ENCODE measurements at regions not wholly inside any gene's neighbourhood (a gene's known extent, or its start where the extent isn't known, plus 50 kb on each side); places are given as distances from the start of the nearest gene placed in this dataset.

DNA sequence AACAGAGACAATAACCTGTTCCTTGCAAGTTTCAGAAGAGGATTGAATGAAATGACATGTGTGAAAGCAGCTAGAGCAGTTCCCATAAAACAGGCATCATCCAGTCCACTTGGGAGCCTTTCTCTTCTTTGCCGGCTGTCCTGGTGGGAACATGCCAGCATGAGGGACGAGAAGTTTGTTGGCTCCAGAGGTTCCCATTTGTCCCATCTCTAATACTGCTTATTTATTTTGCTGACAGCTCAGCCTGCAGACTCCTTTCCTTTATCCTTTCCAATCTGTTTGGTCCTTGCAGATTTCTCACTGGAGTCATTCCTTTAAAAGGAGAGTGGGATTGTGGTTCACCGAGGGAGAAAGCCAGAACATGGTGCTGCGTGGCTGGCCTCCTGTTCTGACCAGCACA, 321.5 kb upstream of the CLINT1 start:
- Histone ChIP-seq H3K79me1 (replicated peaks; ENCODE audit: low read length, poor library complexity, severe bottlenecking) (no peaks in the 10 kb centered on the region), H3K18ac (ENCODE audit: low read depth in 1 of 2, low read length in 2 of 2) (no peak overlapping the region), H4K91ac (ENCODE audit: low read length) (no peak overlapping the region), H3K14ac (ENCODE audit: low read length in 2 of 2) (no peak overlapping the region), H2AFZ (ENCODE audit: low read depth, low read length) (no peak overlapping the region), H3K27me3 (ENCODE audit: control insufficient read depth in 1 of 2, insufficient read depth in 1 of 2, low read length in 2 of 2) (peaks cover 0 to 4% of the 10 kb centered on the region in 2 experiments), H2BK5ac (ENCODE audit: low read depth, low read length, poor library complexity, severe bottlenecking) (no peak overlapping the region), H3K4me1 (ENCODE audit: control insufficient read depth, insufficient read depth, low read depth, low read length) (peaks cover 8% of the 10 kb centered on the region), H3K9me3 (ENCODE audit: control insufficient read depth, low read length) (no peaks in the 10 kb centered on the region), H4K8ac (ENCODE audit: low read length) (no peak overlapping the region), H3K4me3 (ENCODE audit: insufficient read depth in 1 of 2, low read depth in 1 of 2, low read length in 2 of 2) (no peak overlapping the region), H3K4ac (ENCODE audit: low read depth in 1 of 2, low read length in 2 of 2) (no peak overlapping the region), H2BK12ac (ENCODE audit: low read length in 2 of 2) (no peak overlapping the region), H3K36me3 (ENCODE audit: control insufficient read depth in 1 of 2, insufficient read depth in 2 of 2, low read depth in 1 of 2, low read length in 2 of 2) (no peaks in the 10 kb centered on the region), H3K27ac (ENCODE audit: low read length, poor library complexity, severe bottlenecking) (no peak overlapping the region), H3K23ac (ENCODE audit: low read length in 2 of 2) (no peak overlapping the region), H2BK15ac (ENCODE audit: low read depth, poor library complexity, severe bottlenecking) (no peak overlapping the region), H3K4me2 (ENCODE audit: low read length, poor library complexity, severe bottlenecking) (no peak overlapping the region), H3K9ac (ENCODE audit: low read length) (no peak overlapping the region), H2AK5ac (ENCODE audit: low read length, severe bottlenecking) (no peak overlapping the region), H2BK120ac (ENCODE audit: low read depth, low read length) (no peak overlapping the region)
- 85% methylated on average over 4 of the region's 4 CpGs for WGBS
- DNase-seq, result no peak

DNA sequence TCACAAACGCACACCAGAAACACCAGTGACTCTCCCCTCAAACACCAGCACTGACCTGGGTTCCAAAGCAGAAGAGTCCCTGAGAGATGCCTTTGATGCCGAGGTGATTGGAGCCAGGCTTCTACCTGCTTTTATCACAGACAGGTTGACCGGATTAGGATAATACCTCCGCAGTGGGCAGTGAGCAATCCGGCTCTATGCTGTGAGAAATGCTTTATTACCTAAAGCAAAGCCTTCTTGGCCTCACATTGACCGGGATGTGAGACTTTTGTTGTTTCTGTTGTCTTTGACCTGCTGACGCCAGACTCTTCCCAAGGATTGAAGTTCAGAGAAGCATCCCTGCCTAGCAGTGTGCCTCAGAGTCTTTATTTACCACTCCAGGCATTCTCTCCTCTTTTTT, 320.3 kb upstream of the CLINT1 start:
- Histone ChIP-seq H3K4me3 (ENCODE audit: insufficient read depth in 1 of 2, low read depth in 1 of 2, low read length in 2 of 2) (no peak overlapping the region), H2AK5ac (ENCODE audit: low read length, severe bottlenecking) (no peak overlapping the region), H2BK5ac (ENCODE audit: low read depth, low read length, poor library complexity, severe bottlenecking) (no peak overlapping the region), H3K4ac (ENCODE audit: low read depth in 1 of 2, low read length in 2 of 2) (no peak overlapping the region), H3K36me3 (ENCODE audit: control insufficient read depth in 1 of 2, insufficient read depth in 2 of 2, low read depth in 1 of 2, low read length in 2 of 2) (no peaks in the 10 kb centered on the region), H3K14ac (ENCODE audit: low read length in 2 of 2) (no peak overlapping the region), H2BK12ac (ENCODE audit: low read length in 2 of 2) (no peak overlapping the region), H3K27me3 (ENCODE audit: control insufficient read depth in 1 of 2, insufficient read depth in 1 of 2, low read length in 2 of 2) (peaks cover 0 to 4% of the 10 kb centered on the region in 2 experiments), H3K23ac (ENCODE audit: low read length in 2 of 2) (no peak overlapping the region), H3K4me2 (ENCODE audit: low read length, poor library complexity, severe bottlenecking) (no peak overlapping the region), H4K8ac (ENCODE audit: low read length) (no peak overlapping the region), H3K27ac (ENCODE audit: low read length, poor library complexity, severe bottlenecking) (no peak overlapping the region), H3K9me3 (ENCODE audit: control insufficient read depth, low read length) (no peaks in the 10 kb centered on the region), H2AFZ (ENCODE audit: low read depth, low read length) (no peak overlapping the region), H3K9ac (ENCODE audit: low read length) (no peak overlapping the region), H2BK120ac (ENCODE audit: low read depth, low read length) (no peak overlapping the region), H3K18ac (ENCODE audit: low read depth in 1 of 2, low read length in 2 of 2) (no peak overlapping the region), H2BK15ac (ENCODE audit: low read depth, poor library complexity, severe bottlenecking) (no peak overlapping the region), H3K79me1 (replicated peaks; ENCODE audit: low read length, poor library complexity, severe bottlenecking) (no peaks in the 10 kb centered on the region), H4K91ac (ENCODE audit: low read length) (no peak overlapping the region), H3K4me1 (ENCODE audit: control insufficient read depth, insufficient read depth, low read depth, low read length) (peaks cover 8% of the 10 kb centered on the region)
- DNase-seq, result no peak
- 83% methylated on average over 7 of the region's 7 CpGs for WGBS

DNA sequence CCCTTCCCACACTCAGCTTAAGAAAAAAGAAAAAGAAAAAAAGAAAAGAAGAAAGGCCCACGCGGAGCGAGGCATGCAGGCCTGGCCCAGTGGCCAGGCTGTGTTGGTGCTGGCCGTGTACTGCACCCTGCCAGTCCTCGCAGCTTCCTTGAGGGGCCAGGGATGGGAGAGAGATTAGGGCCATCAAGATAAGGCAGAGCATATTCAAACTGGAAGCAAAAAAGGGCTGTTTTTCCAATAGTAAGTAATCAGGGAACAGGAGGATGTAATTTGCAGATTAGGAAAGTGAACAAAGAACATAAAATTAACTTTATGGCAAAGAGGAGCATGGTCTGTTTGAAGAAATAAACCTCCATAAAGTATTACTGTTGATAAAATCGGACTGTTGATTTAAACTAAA, 319.6 kb upstream of the CLINT1 start:
- no peak overlapping the region for H3K4me3 ChIP-seq (ENCODE audit: insufficient read depth in 1 of 2, low read depth in 1 of 2, low read length in 2 of 2)

DNA sequence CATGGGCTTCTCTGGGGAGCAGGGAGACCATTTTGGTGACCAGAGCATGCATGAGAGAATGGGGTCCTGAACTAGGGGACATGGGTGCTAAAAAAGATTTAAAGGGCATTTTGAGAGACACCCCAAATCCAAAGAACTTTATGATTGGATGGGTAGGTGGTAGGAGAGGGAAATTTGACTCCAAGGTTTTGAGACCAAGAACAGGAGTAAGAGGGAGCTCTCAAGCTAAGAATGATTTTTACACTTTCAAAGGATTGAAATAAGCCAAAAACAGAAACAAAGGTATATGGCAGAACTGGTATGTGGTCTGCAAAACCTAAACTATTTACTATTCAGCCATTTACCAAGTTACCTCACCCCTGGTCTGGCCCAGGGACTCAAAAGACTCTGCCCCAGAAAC, 318.2 kb upstream of the CLINT1 start:
- no peaks in the 10 kb centered on the region for H3K79me1 ChIP-seq (replicated peaks; ENCODE audit: low read length, poor library complexity, severe bottlenecking)
- no peak for DNase-seq
- peaks cover 0 to 9% of the 10 kb centered on the region in 2 experiments for H3K27me3 ChIP-seq (ENCODE audit: control insufficient read depth in 1 of 2, insufficient read depth in 1 of 2, low read length in 2 of 2)
- H3K4me1 ChIP-seq (ENCODE audit: control insufficient read depth, insufficient read depth, low read depth, low read length), result peaks cover 8% of the 10 kb centered on the region
- no peak overlapping the region for H3K23ac ChIP-seq (ENCODE audit: low read length in 2 of 2)
- no peaks in the 10 kb centered on the region for H3K36me3 ChIP-seq (ENCODE audit: control insufficient read depth in 1 of 2, insufficient read depth in 2 of 2, low read depth in 1 of 2, low read length in 2 of 2)
- H2BK5ac ChIP-seq (ENCODE audit: low read depth, low read length, poor library complexity, severe bottlenecking), result no peak overlapping the region
- H2BK12ac ChIP-seq (ENCODE audit: low read length in 2 of 2), result no peak overlapping the region
- no peak overlapping the region for H4K91ac ChIP-seq (ENCODE audit: low read length)
- no peak overlapping the region for H3K4me2 ChIP-seq (ENCODE audit: low read length, poor library complexity, severe bottlenecking)
- H3K18ac ChIP-seq (ENCODE audit: low read depth in 1 of 2, low read length in 2 of 2), result no peak overlapping the region
- no peaks in the 10 kb centered on the region for H3K9me3 ChIP-seq (ENCODE audit: control insufficient read depth, low read length)
- no peak overlapping the region for H3K4me3 ChIP-seq (ENCODE audit: insufficient read depth in 1 of 2, low read depth in 1 of 2, low read length in 2 of 2)
- H2BK15ac ChIP-seq (ENCODE audit: low read depth, poor library complexity, severe bottlenecking), result no peak overlapping the region
- H2AK5ac ChIP-seq (ENCODE audit: low read length, severe bottlenecking), result no peak overlapping the region
- no peak overlapping the region for H3K27ac ChIP-seq (ENCODE audit: low read length, poor library complexity, severe bottlenecking)
- H2AFZ ChIP-seq (ENCODE audit: low read depth, low read length), result no peak overlapping the region
- no peak overlapping the region for H3K14ac ChIP-seq (ENCODE audit: low read length in 2 of 2)
- H3K9ac ChIP-seq (ENCODE audit: low read length), result no peak overlapping the region
- no peak overlapping the region for H2BK120ac ChIP-seq (ENCODE audit: low read depth, low read length)
- no peak overlapping the region for H4K8ac ChIP-seq (ENCODE audit: low read length)
- no peak overlapping the region for H3K4ac ChIP-seq (ENCODE audit: low read depth in 1 of 2, low read length in 2 of 2)

More for the DNA sequence above, 319.6 kb upstream of the CLINT1 start:
- no peak overlapping the region for H4K8ac ChIP-seq (ENCODE audit: low read length)
- 65% methylated on average over 6 of the region's 6 CpGs for WGBS
- H3K18ac ChIP-seq (ENCODE audit: low read depth in 1 of 2, low read length in 2 of 2), result no peak overlapping the region
- no peak overlapping the region for H2BK12ac ChIP-seq (ENCODE audit: low read length in 2 of 2)
- no peak overlapping the region for H2AFZ ChIP-seq (ENCODE audit: low read depth, low read length)
- H2AK5ac ChIP-seq (ENCODE audit: low read length, severe bottlenecking), result no peak overlapping the region
- no peaks in the 10 kb centered on the region for H3K36me3 ChIP-seq (ENCODE audit: control insufficient read depth in 1 of 2, insufficient read depth in 2 of 2, low read depth in 1 of 2, low read length in 2 of 2)
- H3K27me3 ChIP-seq (ENCODE audit: control insufficient read depth in 1 of 2, insufficient read depth in 1 of 2, low read length in 2 of 2), result peaks cover 0 to 9% of the 10 kb centered on the region in 2 experiments
- H2BK15ac ChIP-seq (ENCODE audit: low read depth, poor library complexity, severe bottlenecking), result no peak overlapping the region
- H3K4me2 ChIP-seq (ENCODE audit: low read length, poor library complexity, severe bottlenecking), result no peak overlapping the region
- no peak overlapping the region for H4K91ac ChIP-seq (ENCODE audit: low read length)
- no peak overlapping the region for H3K14ac ChIP-seq (ENCODE audit: low read length in 2 of 2)
- H3K4ac ChIP-seq (ENCODE audit: low read depth in 1 of 2, low read length in 2 of 2), result no peak overlapping the region
- no peaks in the 10 kb centered on the region for H3K79me1 ChIP-seq (replicated peaks; ENCODE audit: low read length, poor library complexity, severe bottlenecking)
- no peak for DNase-seq
- H3K4me1 ChIP-seq (ENCODE audit: control insufficient read depth, insufficient read depth, low read depth, low read length), result peaks cover 8% of the 10 kb centered on the region
- no peak overlapping the region for H3K27ac ChIP-seq (ENCODE audit: low read length, poor library complexity, severe bottlenecking)
- no peaks in the 10 kb centered on the region for H3K9me3 ChIP-seq (ENCODE audit: control insufficient read depth, low read length)
- no peak overlapping the region for H2BK120ac ChIP-seq (ENCODE audit: low read depth, low read length)
- H3K9ac ChIP-seq (ENCODE audit: low read length), result no peak overlapping the region
- no peak overlapping the region for H2BK5ac ChIP-seq (ENCODE audit: low read depth, low read length, poor library complexity, severe bottlenecking)
- H3K23ac ChIP-seq (ENCODE audit: low read length in 2 of 2), result no peak overlapping the region

Data from mesenchymal stem cell (in vitro differentiated cells and primary cell).